GM12874 (cell line): ENCODE measurements at regions not wholly inside any gene's neighbourhood (a gene's known extent, or its start where the extent isn't known, plus 50 kb on each side); places are given as distances from the start of the nearest gene placed in this dataset.

Source experiments
- CTCF ChIP-seq: IDR thresholded peaks from 2 replicates; pipeline ENCODE4 v1.5.1; 2011; ENCODE audit warnings: low read depth, mild to moderate bottlenecking, control low read depth, low read length, moderate library complexity; ENCODE audit not compliant: insufficient read depth

GRCh38 chr2:78941751-78942150 lies 83.8 kb upstream of the REG3G start:
- TF ChIP-seq CTCF: no peak

DNA sequence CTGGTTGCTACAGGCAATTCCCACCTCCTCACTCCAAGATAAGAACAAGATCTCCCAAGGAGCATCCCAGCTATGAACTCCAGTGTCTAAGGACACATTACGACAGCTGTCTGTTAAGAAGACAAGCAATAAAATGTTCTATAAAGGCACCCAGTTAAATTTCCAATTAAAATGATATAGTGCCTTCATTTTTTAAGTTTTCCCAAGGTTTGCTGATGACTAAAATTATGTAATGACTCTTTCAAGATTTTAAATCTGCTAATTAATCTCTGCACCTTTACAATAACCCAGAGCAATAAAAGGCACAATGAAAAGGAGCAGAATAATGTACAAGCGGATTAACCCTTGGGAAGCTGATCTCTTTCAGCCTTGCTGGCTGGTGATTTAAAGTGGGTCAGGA lies 61.6 kb upstream of the REG3G start:
- no peak for TF ChIP-seq CTCF

DNA sequence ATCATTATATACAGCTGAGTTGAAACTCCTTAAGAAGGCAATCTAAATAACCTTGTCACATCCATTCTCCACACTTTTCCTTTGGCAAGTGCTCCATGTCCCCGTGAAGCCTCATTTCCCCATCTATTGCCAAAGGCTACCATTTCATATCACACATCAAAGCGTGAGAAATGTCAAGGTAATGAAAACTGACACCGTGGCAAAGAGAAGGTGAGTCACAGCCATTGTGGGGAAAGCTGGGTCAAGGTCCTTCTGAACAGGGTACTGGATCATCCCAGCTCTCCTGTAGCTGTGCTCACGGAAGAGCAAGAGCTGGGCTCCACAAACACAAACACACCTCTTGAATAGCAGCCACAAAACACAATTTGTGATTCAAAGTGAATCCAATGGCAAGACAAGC lies 58.2 kb upstream of the REG3G start:
- no peak for TF ChIP-seq CTCF

DNA sequence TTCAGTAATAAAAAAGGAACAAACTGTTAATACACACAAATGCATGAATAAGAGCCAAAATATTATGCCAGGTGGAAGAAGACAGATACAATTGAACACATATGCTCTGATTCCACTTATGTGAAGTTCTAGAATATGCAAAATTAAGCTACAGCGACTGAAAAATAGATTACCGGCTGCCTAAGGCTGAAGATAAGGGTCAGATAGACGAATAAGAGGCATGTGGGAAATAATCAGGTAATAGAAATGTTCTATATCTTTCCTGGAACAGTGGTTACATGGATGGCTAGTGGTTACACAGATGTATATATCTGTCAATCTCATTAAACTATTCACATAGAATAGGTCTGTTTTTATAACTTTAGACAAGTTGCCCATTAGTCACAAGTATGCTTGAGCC lies 51.9 kb upstream of the REG3G start:
- no peak for TF ChIP-seq CTCF
